Karpas-422 (cell line): ENCODE measurements at regions not wholly inside any gene's neighbourhood (a gene's known extent, or its start where the extent isn't known, plus 50 kb on each side); places are given as distances from the start of the nearest gene placed in this dataset.
"Not testable (repeated sequence)": the region's sequence is repeated elsewhere in the genome, so short reads cannot be mapped to it uniquely, and the experiment has no call there.

Experiments
- DNase-seq: peaks from one replicate; pipeline ENCODE4 v3.0.0-alpha.2; 2015
- H2AFZ ChIP-seq: fragments of 200-600 bp; sonication (generic); 2 replicates; pipeline ENCODE4 v1.6.1; 2014; ENCODE audit warnings: antibody characterized with exemption, low read length, mixed read lengths
- H3K27ac ChIP-seq: fragments of 200-600 bp; sonication (generic); 2 replicates; pipeline ENCODE4 v1.5.1; 2014; ENCODE audit warnings: mild to moderate bottlenecking, low read length, moderate library complexity
- H3K27me3 ChIP-seq: fragments of 200-600 bp; sonication (generic); 2 replicates; pipeline ENCODE4 v1.6.1; 2014; ENCODE audit warnings: low read length, mixed read lengths
- H3K36me3 ChIP-seq: fragments of 200-600 bp; sonication (generic); 2 replicates; pipeline ENCODE4 v1.6.1; 2014; ENCODE audit warnings: low read length, mixed read lengths; ENCODE audit not compliant: insufficient read depth
- H3K4me1 ChIP-seq: fragments of 200-600 bp; sonication (generic); 2 replicates; pipeline ENCODE4 v1.6.1; 2014; ENCODE audit warnings: mild to moderate bottlenecking, low read length, mixed read lengths
- H3K4me2 ChIP-seq: fragments of 200-600 bp; sonication (generic); 2 replicates; pipeline ENCODE4 v1.6.1; 2014; ENCODE audit warnings: low read length, low read depth, mild to moderate bottlenecking; ENCODE audit not compliant: poor library complexity, severe bottlenecking
- H3K4me3 ChIP-seq: fragments of 200-600 bp; sonication (generic); 2 replicates; pipeline ENCODE4 v1.5.1; 2014; ENCODE audit warnings: mild to moderate bottlenecking, antibody characterized with exemption, low read length, mixed read lengths
- H3K79me2 ChIP-seq: fragments of 200-600 bp; sonication (generic); 2 replicates; pipeline ENCODE4 v1.6.1; 2014; ENCODE audit warnings: mild to moderate bottlenecking, low read length, mixed read lengths
- H3K9ac ChIP-seq: fragments of 200-600 bp; sonication (generic); 2 replicates; pipeline ENCODE4 v1.6.0; 2014; ENCODE audit warnings: low read length
- H3K9me2 ChIP-seq: fragments of 200-600 bp; sonication (generic), shearing (Covaris generic); replicated peaks from 2 replicates; pipeline ENCODE4 v1.6.0; 2014; ENCODE audit warnings: mild to moderate bottlenecking, low read length, moderate library complexity; ENCODE audit not compliant: insufficient read depth
- H3K9me3 ChIP-seq: fragments of 300-700, 200-600 bp; sonication (generic); 2 replicates; pipeline ENCODE4 v1.6.1; 2014; ENCODE audit warnings: low read length, mixed read lengths
- H4K20me1 ChIP-seq: fragments of 200-600 bp; sonication (generic); 2 replicates; pipeline ENCODE4 v1.6.1; 2014; ENCODE audit warnings: mild to moderate bottlenecking, antibody characterized with exemption, low read length, low read depth; ENCODE audit not compliant: insufficient read depth

GRCh38 chr9:2524601-2525000 lies 97.0 kb upstream of the VLDLR start:
- Histone ChIP-seq H3K9me2 (no peaks in the 10 kb centered on the region), H3K4me1 (peaks cover 9% of the 10 kb centered on the region), H3K4me2 (no peak overlapping the region), H3K4me3 (no peak overlapping the region), H3K9ac (no peak overlapping the region), H3K27ac (no peak overlapping the region), H4K20me1 (no peaks in the 10 kb centered on the region), H2AFZ (no peak overlapping the region), H3K79me2 (no peaks in the 10 kb centered on the region), H3K9me3 (no peaks in the 10 kb centered on the region), H3K36me3 (0 out of 2 replicates have a peak, but pooled peaks cover 2% of the 10 kb centered on the region), H3K27me3 (no peaks in the 10 kb centered on the region)
- no peak for DNase-seq

GRCh38 chr9:2525147-2525546 lies 96.4 kb upstream of the VLDLR start:
- Histone ChIP-seq H3K9me2 (no peaks in the 10 kb centered on the region), H3K4me1 (peaks cover 9% of the 10 kb centered on the region), H3K36me3 (0 out of 2 replicates have a peak, but pooled peaks cover 2% of the 10 kb centered on the region), H3K27ac (no peak overlapping the region), H3K9ac (no peak overlapping the region), H3K27me3 (no peaks in the 10 kb centered on the region), H2AFZ (no peak overlapping the region), H3K9me3 (no peaks in the 10 kb centered on the region), H4K20me1 (no peaks in the 10 kb centered on the region), H3K79me2 (no peaks in the 10 kb centered on the region), H3K4me3 (no peak overlapping the region), H3K4me2 (no peak overlapping the region)
- no peak for DNase-seq

- Histone ChIP-seq H3K27ac (no peak overlapping the region), H3K4me2 (no peak overlapping the region), H4K20me1 (no peaks in the 10 kb centered on the region), H3K9me2 (no peaks in the 10 kb centered on the region), H3K4me1 (peaks cover 9% of the 10 kb centered on the region), H3K9me3 (no peaks in the 10 kb centered on the region), H3K36me3 (0 out of 2 replicates have a peak, but pooled peaks cover 2% of the 10 kb centered on the region), H3K4me3 (no peak overlapping the region), H3K9ac (no peak overlapping the region), H3K27me3 (no peaks in the 10 kb centered on the region), H3K79me2 (no peaks in the 10 kb centered on the region), H2AFZ (no peak overlapping the region)
- DNase-seq, result no peak
Measured at GRCh38 chr9:2526071-2526828, 95.3 kb upstream of the VLDLR start.

GRCh38 chr9:2531481-2531880 lies 90.1 kb upstream of the VLDLR start:
- no peak for DNase-seq
- Histone ChIP-seq H3K36me3 (no peaks in the 10 kb centered on the region), H3K9ac (no peak overlapping the region), H3K79me2 (no peaks in the 10 kb centered on the region), H4K20me1 (no peaks in the 10 kb centered on the region), H3K27ac (no peak overlapping the region), H3K4me2 (no peak overlapping the region), H3K4me1 (peaks cover 3% of the 10 kb centered on the region; the same call in 1 of the 2 replicates), H3K27me3 (no peaks in the 10 kb centered on the region), H3K9me3 (no peaks in the 10 kb centered on the region), H3K9me2 (no peaks in the 10 kb centered on the region), H3K4me3 (no peak overlapping the region), H2AFZ (no peak overlapping the region)

GRCh38 chr9:2536511-2536910 lies 85.1 kb upstream of the VLDLR start:
- Histone ChIP-seq H3K36me3 (no peaks in the 10 kb centered on the region), H3K9me2 (no peaks in the 10 kb centered on the region), H3K4me3 (no peak overlapping the region), H4K20me1 (no peaks in the 10 kb centered on the region), H3K9me3 (no peaks in the 10 kb centered on the region), H3K79me2 (no peaks in the 10 kb centered on the region), H2AFZ (no peak overlapping the region), H3K9ac (no peak overlapping the region), H3K4me1 (peaks cover 2% of the 10 kb centered on the region; the same call in 1 of the 2 replicates), H3K4me2 (no peak overlapping the region), H3K27me3 (no peaks in the 10 kb centered on the region; the same call in 1 of the 2 replicates), H3K27ac (no peak overlapping the region)
- no peak for DNase-seq

- H3K79me2 ChIP-seq, result no peaks in the 10 kb centered on the region
- H3K9ac ChIP-seq, result no peak overlapping the region
- no peak overlapping the region for H3K4me3 ChIP-seq
- H3K9me3 ChIP-seq, result no peaks in the 10 kb centered on the region
- H3K4me2 ChIP-seq, result no peak overlapping the region
- DNase-seq, result no peak
- H3K27me3 ChIP-seq, result peaks cover 2% of the 10 kb centered on the region; the same call in 1 of the 2 replicates
- no peaks in the 10 kb centered on the region for H3K36me3 ChIP-seq
- H2AFZ ChIP-seq, result no peak overlapping the region
- H3K9me2 ChIP-seq, result no peaks in the 10 kb centered on the region
- no peaks in the 10 kb centered on the region for H3K4me1 ChIP-seq
- H3K27ac ChIP-seq, result no peak overlapping the region
- H4K20me1 ChIP-seq, result no peaks in the 10 kb centered on the region
Measured at GRCh38 chr9:2545881-2546490, 75.6 kb upstream of the VLDLR start.

- H3K27ac ChIP-seq, H3K4me1 ChIP-seq, H3K27me3 ChIP-seq, H3K79me2 ChIP-seq, H3K4me3 ChIP-seq, H3K36me3 ChIP-seq, DNase-seq, H4K20me1 ChIP-seq, H3K9me2 ChIP-seq, H2AFZ ChIP-seq, H3K4me2 ChIP-seq, H3K9ac ChIP-seq: not testable (repeated sequence)
- peaks cover 15% of the 10 kb centered on the region; the same call in 1 of the 2 replicates for H3K9me3 ChIP-seq
Measured at GRCh38 chr9:2555899-2556600, 65.5 kb upstream of the VLDLR start.

GRCh38 chr9:2557693-2558092 lies 63.9 kb upstream of the VLDLR start:
- Histone ChIP-seq H3K9ac (no peak overlapping the region), H3K36me3 (0 out of 2 replicates have a peak, but pooled peaks cover 3% of the 10 kb centered on the region), H3K27me3 (no peaks in the 10 kb centered on the region), H3K9me3 (peaks cover 15% of the 10 kb centered on the region; the same call in 1 of the 2 replicates), H3K79me2 (no peaks in the 10 kb centered on the region), H3K4me2 (no peak overlapping the region), H4K20me1 (no peaks in the 10 kb centered on the region), H3K4me3 (no peak overlapping the region), H3K27ac (no peak overlapping the region), H3K4me1 (no peaks in the 10 kb centered on the region), H2AFZ (no peak overlapping the region), H3K9me2 (no peaks in the 10 kb centered on the region)
- DNase-seq, result no peak
